ENCODE measurements at regions not wholly inside any gene's neighbourhood (a gene's known extent, or its start where the extent isn't known, plus 50 kb on each side); places are given as distances from the start of the nearest gene placed in this dataset.

DNA sequence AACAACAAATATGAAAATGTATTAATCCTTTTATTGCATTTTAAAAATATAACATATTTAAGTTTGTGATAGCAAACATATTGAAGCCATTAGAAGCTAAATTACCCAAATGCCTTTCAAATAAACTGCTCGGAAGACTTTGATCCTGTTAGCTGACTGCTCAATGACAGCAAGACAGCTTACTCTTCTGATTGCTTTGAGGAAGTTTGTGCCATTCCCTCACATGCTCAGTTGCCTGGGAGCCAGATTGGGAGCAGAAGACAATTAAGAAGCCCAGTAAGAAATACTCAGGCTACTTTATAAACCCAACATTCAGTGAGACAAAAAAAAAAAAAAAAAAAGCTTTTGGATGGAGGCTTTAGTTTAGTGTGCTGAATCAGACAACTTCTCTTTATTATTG lies 407.1 kb upstream of the SOX11 start:
- no peak for TF ChIP-seq POLR2AphosphoS5 (IDR thresholded peaks at IDR 0.05; ENCODE audit: low read depth, low read length)
- TF ChIP-seq, protein P1, sequence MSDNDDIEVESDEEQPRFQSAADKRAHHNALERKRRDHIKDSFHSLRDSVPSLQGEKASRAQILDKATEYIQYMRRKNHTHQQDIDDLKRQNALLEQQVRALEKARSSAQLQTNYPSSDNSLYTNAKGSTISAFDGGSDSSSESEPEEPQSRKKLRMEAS (IDR thresholded peaks at IDR 0.05), result no peak
- TF ChIP-seq, protein P2, sequence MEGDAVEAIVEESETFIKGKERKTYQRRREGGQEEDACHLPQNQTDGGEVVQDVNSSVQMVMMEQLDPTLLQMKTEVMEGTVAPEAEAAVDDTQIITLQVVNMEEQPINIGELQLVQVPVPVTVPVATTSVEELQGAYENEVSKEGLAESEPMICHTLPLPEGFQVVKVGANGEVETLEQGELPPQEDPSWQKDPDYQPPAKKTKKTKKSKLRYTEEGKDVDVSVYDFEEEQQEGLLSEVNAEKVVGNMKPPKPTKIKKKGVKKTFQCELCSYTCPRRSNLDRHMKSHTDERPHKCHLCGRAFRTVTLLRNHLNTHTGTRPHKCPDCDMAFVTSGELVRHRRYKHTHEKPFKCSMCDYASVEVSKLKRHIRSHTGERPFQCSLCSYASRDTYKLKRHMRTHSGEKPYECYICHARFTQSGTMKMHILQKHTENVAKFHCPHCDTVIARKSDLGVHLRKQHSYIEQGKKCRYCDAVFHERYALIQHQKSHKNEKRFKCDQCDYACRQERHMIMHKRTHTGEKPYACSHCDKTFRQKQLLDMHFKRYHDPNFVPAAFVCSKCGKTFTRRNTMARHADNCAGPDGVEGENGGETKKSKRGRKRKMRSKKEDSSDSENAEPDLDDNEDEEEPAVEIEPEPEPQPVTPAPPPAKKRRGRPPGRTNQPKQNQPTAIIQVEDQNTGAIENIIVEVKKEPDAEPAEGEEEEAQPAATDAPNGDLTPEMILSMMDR (IDR thresholded peaks at IDR 0.05 in 2 of 3, conservative IDR thresholded peaks at IDR 0.05 in 1 of 3; ENCODE audit: borderline replicate concordance in 1 of 3, insufficient read depth in 1 of 3, low read depth in 2 of 3, low read length in 2 of 3), result no peak
- TF ChIP-seq SIN3A (IDR thresholded peaks at IDR 0.05; ENCODE audit: low read depth), result no peak
- no peak for TF ChIP-seq TCF7L2 (IDR thresholded peaks at IDR 0.05; ENCODE audit: borderline replicate concordance, extremely low read depth, insufficient read depth, insufficient read length)
- TF ChIP-seq, protein P3, sequence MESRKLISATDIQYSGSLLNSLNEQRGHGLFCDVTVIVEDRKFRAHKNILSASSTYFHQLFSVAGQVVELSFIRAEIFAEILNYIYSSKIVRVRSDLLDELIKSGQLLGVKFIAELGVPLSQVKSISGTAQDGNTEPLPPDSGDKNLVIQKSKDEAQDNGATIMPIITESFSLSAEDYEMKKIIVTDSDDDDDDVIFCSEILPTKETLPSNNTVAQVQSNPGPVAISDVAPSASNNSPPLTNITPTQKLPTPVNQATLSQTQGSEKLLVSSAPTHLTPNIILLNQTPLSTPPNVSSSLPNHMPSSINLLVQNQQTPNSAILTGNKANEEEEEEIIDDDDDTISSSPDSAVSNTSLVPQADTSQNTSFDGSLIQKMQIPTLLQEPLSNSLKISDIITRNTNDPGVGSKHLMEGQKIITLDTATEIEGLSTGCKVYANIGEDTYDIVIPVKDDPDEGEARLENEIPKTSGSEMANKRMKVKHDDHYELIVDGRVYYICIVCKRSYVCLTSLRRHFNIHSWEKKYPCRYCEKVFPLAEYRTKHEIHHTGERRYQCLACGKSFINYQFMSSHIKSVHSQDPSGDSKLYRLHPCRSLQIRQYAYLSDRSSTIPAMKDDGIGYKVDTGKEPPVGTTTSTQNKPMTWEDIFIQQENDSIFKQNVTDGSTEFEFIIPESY (IDR thresholded peaks at IDR 0.05; ENCODE audit: extremely low read depth, insufficient replicate concordance, low read length), result no peak
- no peak for TF ChIP-seq CEBPB (IDR thresholded peaks at IDR 0.05; ENCODE audit: low read depth)
- no peak for TF ChIP-seq POLR2A (IDR thresholded peaks at IDR 0.05; ENCODE audit: borderline replicate concordance, extremely low read depth, insufficient read depth, insufficient read length)
- no peak for TF ChIP-seq FOSL1 (IDR thresholded peaks at IDR 0.05; ENCODE audit: low read depth)
- no peak for TF ChIP-seq EZH2 (IDR thresholded peaks at IDR 0.05)
- TF ChIP-seq YY1 (IDR thresholded peaks at IDR 0.05; ENCODE audit: extremely low read depth, insufficient replicate concordance, low read depth, low read length), result no peak
- TF ChIP-seq ZNF274 (IDR thresholded peaks at IDR 0.05; ENCODE audit: low read depth, low read length), result no peak
- TF ChIP-seq, protein P4, sequence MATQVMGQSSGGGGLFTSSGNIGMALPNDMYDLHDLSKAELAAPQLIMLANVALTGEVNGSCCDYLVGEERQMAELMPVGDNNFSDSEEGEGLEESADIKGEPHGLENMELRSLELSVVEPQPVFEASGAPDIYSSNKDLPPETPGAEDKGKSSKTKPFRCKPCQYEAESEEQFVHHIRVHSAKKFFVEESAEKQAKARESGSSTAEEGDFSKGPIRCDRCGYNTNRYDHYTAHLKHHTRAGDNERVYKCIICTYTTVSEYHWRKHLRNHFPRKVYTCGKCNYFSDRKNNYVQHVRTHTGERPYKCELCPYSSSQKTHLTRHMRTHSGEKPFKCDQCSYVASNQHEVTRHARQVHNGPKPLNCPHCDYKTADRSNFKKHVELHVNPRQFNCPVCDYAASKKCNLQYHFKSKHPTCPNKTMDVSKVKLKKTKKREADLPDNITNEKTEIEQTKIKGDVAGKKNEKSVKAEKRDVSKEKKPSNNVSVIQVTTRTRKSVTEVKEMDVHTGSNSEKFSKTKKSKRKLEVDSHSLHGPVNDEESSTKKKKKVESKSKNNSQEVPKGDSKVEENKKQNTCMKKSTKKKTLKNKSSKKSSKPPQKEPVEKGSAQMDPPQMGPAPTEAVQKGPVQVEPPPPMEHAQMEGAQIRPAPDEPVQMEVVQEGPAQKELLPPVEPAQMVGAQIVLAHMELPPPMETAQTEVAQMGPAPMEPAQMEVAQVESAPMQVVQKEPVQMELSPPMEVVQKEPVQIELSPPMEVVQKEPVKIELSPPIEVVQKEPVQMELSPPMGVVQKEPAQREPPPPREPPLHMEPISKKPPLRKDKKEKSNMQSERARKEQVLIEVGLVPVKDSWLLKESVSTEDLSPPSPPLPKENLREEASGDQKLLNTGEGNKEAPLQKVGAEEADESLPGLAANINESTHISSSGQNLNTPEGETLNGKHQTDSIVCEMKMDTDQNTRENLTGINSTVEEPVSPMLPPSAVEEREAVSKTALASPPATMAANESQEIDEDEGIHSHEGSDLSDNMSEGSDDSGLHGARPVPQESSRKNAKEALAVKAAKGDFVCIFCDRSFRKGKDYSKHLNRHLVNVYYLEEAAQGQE (IDR thresholded peaks at IDR 0.05; ENCODE audit: low read depth), result no peak
- TF ChIP-seq EZH2phosphoT487 (IDR thresholded peaks at IDR 0.05; ENCODE audit: borderline replicate concordance), result no peak
